Suprapubic skin (tissue), 4 donors: ENCODE measurements at regions not wholly inside any gene's neighbourhood (a gene's known extent, or its start where the extent isn't known, plus 50 kb on each side); places are given as distances from the start of the nearest gene placed in this dataset.

Experiments
- CTCF ChIP-seq, 2 donors: fragments of 200-600 bp in 1 of 2; fragments of 450-650 bp in 1 of 2; sonication (generic) in 1 of 2; IDR thresholded peaks; one replicate each; pipeline ENCODE4 v1.5.1; 2016 to 2019; ENCODE audit warnings: antibody characterized with exemption in 2 of 2, mild to moderate bottlenecking in 1 of 2, moderate library complexity in 1 of 2
- EP300 ChIP-seq: sonication (generic); formaldehyde crosslinking; IDR thresholded peaks from one replicate; pipeline ENCODE4 v1.6.1; 2017; ENCODE audit warnings: antibody characterized with exemption
- POLR2A ChIP-seq, 2 donors: fragments of 450-650 bp; IDR thresholded peaks; one replicate each; pipeline ENCODE4 v1.6.1; 2017; ENCODE audit warnings: antibody characterized with exemption in 2 of 2, mild to moderate bottlenecking in 2 of 2, moderate library complexity in 2 of 2
- POLR2AphosphoS5 ChIP-seq, 3 donors: sonication (generic); formaldehyde crosslinking; IDR thresholded peaks; one replicate each; pipeline ENCODE4 v1.6.1; 2017; ENCODE audit warnings: antibody characterized with exemption in 3 of 3

- TF ChIP-seq CTCF (IDR thresholded peaks at IDR 0.05) (no peak), POLR2A (IDR thresholded peaks at IDR 0.05) (no peak), EP300 (no peak), POLR2AphosphoS5 (IDR thresholded peaks at IDR 0.05) (no peak)
Measured at GRCh38 chr11:109247071-109247470, 174.9 kb upstream of the C11orf87 start.
